Activated gamma-delta T cell treated with anti-CD3 and anti-CD28 coated beads, Interleukin-2, amount 50 U/mL, for 16 hours (primary cell): ENCODE measurements at regions not wholly inside any gene's neighbourhood (a gene's known extent, or its start where the extent isn't known, plus 50 kb on each side); places are given as distances from the start of the nearest gene placed in this dataset.
"Not testable (repeated sequence)": the region's sequence is repeated elsewhere in the genome, so short reads cannot be mapped to it uniquely, and the experiment has no call there.

Source experiments
- DNase-seq: peaks from one replicate; pipeline ENCODE4 v3.0.0-alpha.2; 2020; ENCODE audit warnings: low read depth

DNA sequence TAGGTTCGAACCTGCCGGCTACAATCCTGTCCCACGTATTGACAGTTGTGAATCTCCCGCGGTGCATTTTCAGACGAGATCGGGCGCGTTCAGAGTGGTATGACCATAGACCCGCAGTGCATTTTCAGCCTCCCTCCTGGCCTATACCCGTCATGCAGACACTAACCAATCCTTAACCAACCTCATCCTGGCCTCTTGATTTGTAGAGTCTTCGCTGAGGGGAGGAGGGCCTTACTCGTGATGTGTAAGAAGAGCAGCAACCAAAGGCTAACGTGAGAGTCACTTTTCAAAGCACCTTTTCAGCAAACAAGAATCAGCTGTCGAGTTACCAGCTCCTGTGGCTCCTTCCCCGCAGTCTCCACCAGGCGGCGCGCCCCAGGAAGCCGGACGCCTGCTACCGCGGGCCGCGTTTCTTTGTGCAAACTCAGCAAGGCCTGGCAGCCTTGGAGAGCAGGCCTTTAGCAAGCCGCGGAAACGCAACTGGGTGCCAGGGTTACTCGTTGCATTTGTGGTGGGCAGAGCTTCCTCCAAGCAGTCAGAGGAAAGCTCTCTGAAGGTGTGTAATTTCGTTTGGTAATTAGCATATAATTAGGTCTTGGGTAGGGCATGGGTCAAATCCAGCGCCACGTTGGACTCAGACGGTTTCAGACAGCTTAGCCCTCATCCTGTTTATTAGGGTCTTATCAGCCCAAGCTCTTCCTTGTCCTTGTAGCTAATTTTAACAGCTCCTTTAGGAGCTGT lies 139.8 kb downstream of the OR2B2 start:
- DNase-seq: peak; percentile 81

DNA sequence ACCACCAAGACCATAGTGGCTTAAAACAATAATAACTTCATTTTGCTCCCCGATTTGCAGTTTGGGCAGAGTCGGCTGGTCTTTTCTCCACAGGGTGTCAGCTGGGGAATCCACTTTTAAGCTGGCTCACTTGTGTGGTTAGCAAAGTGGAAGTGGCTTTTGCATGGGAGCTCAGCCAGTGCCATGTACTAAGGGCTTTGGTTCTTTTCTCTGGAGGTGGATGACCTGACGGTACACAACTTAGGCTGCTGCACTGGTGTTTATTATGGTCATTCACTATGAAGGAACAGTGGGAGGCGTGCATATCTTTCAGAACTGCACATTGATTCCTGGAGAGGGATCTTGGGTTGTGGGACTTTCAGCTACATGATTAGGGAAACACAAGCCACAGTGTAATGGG lies 141.0 kb downstream of the OR2B2 start:
- no peak for DNase-seq

DNA sequence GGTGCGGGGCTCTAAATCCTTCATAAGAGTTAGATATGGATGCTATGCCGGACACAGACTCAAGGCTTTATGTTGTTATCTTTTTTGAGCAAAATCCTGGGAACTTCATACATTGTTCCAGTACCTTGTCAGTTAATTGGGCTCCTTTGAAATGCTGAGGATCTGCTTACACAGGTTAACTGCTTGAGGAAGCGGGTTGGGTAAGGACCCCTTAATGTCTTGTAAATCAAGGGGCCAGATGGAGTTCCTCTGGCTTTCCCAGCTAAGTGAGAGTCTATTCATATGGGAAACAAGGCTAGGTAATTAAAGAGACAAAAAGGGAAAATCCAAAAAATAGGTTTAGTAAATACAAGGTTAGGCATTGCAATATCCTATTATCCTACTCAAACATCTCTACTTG lies 141.5 kb downstream of the OR2B2 start:
- no peak for DNase-seq

DNA sequence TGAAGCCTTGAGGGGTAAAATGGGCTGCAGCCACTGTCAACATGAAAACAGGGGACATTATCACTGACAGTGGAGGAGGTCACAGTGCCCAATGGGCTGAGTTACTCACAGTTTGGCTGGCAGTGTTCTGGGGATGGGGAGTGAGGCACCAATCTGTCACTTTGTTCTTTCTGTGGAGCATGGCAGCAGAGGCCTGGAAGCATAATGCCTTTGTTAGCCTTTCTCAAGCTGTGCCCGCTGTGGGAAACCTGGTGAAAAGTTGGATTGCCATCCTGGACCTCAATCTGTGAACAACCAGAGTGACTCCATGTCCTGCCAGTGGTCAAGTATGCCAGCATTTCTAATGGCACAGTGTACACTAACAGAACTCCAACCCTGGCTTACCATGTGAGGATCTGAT lies 143.6 kb downstream of the OR2B2 start:
- DNase-seq: no peak

DNA sequence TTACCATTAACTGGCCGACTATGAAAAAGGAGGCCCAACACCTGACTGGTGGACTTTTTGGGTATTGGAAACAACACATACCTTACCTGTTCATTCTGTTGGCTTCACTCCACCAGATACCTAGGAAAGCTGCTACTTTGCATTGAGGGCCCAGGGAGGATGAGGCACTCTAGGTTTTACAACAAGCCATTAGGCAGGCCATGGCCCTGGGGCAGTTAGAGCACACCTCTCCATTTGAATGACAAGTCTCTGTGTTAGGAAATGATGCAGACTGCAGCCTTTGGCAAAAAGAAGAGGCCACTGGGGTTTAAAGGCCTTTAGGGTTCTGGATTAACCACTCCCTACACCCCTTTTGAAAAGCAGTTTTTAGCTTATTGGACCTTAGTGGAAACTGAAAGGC lies 144.3 kb downstream of the OR2B2 start:
- no peak for DNase-seq

DNA sequence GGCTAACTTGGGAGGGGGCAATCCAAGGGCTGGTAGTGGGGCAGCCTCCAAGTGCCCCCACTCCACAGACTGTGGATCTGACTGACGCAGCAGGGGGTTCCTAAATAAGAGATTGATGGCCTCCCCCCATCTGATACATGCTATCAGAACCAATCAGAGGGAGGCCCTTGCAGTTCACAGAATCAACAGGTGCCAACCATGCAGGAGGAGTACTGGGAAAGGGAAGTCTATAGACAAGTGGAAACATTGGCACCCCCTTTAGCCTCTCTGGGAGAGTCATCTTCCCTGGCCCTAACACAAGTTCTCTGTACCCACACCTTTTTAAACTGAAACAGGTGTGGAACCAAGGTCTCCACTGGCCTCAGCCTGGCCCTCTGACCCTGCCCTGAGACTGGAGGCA lies 145.8 kb downstream of the OR2B2 start:
- DNase-seq: no peak

DNA sequence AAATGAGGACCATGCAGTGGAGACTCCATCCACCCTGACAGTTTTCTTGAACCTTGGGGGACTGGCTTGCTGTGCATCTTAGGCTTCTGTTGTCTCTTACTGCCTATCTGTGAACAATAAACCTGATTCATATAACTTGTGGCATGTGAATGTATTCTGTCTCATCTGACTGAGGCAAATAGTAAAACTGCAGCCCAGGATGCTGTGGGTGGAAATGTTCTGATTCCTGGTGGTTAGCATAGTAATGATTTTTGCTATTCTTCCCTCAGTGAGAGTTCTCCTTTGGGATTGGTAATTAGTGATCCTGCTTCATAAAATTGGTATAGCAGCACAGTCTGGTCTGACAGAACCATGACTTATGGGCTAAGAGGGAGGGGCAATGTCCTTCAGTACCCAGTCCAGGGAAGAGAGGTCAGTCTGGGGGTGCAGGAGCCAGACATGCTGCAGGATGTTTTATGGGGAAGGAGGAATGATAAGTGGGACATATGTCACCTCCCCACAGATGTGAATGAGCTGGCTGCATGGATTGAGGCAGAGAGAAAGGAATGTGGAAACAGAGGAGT lies 147.1 kb downstream of the OR2B2 start:
- no peak for DNase-seq

DNA sequence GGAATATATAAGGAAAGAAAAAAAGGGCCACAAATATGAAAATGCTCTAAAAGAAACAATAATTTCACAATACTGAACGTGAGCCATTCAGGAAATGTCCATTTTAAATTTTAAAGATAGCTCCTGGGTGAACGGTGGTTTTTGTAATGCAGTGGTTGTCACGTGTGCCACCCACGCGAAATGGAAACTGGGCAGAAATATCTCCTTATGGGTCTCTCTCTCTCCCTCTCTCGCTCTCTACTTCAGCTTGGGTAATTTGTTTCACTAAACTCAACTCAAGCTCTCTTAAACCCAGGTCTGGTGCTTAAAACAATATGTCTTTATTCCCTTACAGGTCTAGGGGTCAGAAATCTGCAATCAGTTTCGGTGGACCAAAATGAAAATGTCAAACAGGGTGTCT lies 150.8 kb downstream of the OR2B2 start:
- no peak for DNase-seq

DNA sequence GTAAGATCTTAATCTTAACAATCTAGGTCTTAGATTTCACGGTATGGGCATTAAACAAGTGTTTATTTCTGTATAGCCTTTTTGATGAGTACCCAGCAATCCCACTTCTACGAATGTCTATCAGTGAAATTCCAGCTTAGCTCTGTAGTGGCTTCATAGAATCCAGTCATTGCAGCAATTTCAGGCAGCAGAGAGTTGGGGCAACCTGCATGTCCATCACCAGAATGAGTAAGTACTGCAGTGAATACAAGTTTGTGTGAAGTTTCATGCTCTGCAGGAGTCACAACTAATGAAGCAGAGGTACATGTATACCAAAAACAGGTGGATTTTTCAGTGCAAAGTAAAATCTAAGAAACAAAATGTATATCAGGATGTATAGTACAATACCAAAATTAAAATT lies 151.7 kb downstream of the OR2B2 start:
- DNase-seq: no peak

DNA sequence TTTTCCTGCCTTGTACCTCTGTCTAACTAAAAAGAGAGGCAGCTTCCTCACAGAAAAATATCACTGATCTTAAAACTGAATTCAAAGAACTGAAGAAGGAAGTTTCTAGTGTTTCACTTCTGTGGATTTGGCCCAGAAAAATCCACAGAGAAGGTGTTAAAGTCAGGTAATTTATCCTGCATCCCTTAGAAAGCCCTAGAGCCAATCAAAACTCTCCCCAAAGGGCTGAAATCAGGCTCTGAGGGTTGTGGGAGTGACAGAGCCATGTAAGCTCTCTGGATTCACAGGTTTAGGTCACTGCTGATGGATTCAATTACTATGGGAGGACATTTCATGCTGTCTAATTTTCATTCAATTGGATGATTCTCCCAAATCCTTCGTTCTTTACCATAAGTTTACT lies 152.3 kb downstream of the OR2B2 start:
- no peak for DNase-seq

DNA sequence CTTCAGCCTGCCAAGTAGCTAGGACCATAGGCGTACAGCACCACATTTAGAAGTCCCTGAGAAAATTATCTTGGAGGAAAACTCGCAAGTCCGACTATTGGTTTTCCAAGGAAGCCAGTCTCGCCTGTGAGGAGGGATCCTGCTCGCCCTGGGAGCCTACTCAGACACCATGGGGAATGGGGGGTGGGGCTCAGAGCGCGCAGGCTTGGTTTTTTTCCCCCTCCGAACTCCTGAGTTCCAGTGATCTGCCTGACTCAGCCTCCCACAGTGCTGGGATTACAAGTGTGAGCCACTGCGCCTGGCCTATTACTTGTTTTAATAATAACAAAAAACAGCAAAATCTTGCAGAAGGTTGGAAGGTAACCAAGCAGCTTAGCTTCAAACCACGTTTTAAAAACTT lies 153.7 kb downstream of the OR2B2 start:
- DNase-seq: no peak

DNA sequence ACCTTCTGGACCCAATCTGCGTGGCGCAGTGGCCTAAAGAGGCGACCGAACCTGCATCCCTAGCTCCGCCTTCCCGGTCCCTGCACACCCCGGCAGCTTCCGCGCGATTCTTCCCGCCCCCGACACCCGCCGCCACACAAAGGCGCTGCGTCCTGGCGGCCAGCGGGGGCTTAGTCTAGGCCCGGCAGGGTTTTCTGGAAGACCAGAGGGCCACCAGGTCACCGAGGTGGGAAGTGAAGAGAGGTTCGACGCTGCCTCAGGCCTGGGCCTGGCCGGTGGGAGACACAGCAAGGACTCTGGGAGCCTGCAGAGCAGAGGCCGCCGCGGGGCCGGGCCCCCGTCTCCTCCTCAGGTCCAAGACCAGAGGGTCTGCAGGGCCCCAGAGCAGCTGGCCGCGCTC lies 154.9 kb downstream of the OR2B2 start:
- DNase-seq: peak; percentile 34

DNA sequence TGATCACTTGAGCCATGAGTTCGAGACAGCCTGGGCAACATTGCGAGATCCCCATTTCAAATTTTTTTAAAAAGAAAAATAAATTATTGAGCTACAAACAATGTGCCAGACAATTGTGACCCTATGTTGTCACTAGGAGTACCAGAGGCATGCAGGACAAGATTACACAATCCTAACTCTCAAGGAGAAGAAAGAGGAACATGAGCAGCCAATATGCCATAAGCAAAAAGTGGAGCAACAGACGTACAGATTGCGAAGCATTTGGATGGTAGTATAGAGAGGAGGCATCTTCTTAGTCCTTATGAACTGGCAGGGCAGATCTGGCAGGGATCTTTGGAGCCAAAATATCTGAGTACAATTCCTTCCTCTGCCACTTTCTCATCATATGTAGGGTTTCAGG lies 156.4 kb downstream of the OR2B2 start:
- no peak for DNase-seq

DNA sequence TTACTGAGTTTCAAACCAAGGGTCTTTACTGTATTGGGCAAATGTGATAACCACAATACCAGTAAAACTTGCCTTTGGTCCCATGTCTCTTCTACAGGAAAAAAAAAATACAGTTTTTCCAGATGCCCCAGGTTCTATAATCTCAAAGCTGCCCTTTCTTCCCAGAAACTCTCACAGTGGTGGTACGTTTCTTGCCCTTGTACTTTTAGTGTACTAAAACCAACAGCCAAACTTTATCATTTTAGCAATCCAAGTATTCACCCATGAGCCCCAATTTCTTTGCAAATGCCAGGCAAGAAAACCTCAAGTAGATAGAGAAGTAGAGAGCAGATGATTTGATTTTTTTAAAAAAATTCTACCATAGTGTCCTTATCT lies 157.8 kb downstream of the OR2B2 start:
- DNase-seq: no peak

DNA sequence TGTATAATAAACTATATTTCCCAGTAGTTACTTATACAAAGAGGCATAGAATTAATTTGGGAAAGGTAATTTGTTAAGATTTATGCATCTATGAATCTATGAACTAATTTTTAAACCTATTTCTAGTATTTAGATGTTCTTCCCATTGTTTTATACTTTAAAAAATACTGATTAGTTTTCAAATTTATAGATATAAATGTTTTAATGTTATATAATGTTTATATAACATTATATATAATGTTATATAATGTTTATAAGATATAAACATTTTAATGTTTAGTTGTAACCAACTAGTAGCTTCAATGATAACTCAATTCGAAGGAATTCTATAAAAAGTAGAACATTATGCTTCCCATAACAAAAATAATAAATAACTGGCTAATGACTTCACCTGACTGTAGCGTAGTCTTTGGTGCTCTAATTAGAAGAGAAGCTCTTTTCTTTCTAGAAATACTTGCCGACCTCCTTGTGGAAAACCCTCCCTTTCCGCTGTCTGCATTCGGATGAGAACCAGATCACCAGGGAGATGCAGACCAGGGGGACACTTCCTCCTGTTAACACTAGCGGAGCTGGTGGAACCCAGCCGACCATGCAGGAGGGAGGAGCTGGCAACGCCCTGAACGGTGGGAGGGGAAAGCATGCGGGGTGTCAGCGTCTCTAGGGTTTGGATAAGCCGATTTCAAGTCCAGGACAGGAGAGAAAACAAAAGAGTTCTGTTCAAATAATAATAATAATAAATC lies 158.4 kb downstream of the OR2B2 start:
- DNase-seq: peak; percentile 53

DNA sequence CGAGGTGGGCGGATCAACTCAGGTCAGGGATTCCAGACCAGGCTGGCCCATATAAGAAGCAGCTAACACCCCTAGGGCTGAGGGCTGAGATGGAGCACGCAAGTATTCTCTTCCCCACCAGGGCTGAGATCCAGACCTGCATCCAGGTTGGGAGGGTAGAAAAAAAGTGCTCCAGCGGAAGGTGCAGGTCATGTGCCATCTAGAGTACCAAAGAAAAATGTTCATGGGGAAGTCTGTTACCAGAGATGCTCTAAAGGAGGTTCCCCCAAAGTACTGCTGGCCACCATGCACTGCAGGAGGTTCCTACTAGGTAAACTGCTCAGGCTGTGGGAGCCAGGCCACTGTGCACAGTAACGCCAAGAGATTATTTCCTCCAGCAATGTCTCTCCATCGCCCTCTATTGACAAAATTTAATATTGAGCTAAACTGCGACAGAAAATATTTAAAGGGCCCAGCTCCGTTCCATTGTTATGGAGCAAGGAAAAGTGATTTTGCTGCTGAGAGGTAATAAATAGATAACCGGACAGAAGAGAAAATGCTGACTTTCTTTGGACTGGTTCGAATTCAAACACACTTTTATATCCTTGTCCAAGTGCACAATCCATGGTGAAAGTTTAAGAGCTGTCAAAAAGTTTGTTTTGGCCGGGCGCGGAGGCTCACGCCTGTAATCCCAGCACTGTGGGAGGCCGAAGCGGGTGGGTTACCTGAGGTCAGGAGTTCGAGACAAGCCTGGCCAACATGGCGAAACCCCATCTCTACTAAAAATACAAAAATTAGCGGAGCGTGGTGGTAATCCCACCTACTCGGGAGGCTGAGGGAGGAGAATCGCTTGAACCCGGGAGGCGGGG lies 159.9 kb downstream of the OR2B2 start:
- no peak for DNase-seq

DNA sequence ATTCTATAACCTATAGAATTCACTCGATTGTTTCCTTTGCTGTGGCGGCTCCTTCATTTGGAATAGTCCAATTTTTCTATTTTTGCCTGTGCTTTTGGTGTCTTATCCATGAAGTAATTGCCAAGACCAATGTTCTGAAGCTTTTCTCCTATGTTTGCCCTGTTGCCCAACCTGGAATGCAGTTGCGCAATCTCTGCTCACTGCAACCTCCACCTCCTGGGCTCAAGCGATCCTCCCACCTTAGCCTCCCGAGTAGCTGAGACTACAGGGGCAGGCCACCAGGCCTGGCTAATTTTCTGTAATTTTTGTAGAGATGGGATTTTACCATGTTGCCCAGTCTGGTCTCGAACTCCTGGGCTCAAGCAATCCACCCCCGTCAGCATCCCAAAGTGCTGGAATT lies 163.5 kb downstream of the OR2B2 start:
- DNase-seq: no peak

DNA sequence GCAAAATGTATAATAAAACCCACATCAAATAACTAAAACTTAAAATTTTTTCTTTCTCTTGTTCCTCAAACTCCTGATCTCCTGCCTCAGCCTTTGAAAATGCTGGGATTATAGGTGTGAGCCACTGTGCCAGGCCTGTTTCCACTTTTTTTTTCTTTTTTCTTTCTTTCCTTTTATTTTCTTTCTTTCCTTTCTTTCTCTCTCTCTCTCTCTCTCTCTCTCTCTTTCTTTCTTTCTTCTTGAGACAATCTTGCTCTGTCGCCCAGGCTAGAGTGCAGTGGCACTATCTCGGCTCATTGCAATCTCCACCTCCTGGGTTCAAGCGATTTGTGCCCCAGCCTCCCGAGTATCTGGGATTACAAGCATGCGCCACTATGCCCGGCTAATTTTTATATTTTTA lies 164.6 kb downstream of the OR2B2 start:
- DNase-seq: no peak

DNA sequence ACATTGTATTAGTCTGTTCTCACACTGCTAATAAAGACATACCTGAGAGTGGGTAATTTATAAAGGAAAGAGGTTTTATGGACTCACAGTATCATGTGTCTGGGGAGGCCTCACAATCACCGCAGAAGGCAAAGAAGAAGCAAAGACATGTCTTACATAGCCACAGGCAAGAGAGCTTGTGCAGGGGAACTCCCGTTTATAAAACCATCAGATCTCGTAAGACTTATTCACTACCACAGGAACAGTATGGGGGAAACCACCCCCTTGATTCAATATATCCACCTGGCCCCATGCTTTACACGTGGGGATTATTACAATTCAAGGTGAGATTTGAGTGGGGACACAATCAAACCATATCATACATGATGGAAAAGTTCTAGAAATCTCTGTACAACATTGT lies 165.3 kb downstream of the OR2B2 start:
- not testable (repeated sequence) for DNase-seq

DNA sequence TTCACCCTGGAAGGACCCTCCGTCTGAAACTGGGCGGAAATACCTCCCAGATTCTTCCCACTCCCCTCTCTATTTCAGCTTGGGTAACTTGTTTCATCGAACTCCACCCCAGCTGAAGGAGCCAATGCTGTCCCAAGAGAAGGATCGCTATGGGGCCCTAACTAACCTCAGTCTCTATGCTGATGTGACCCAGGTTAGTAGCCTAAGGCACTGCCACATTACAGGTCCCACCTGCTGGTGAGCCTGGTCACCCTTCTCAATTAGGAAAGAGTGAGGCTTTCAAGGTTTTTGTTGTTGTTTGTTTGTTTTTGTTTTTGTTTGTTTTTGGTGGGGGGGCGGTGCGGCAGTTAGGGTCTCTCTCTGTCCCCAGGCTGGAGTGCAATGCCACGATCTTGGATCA lies 168.4 kb downstream of the OR2B2 start:
- no peak for DNase-seq

DNA sequence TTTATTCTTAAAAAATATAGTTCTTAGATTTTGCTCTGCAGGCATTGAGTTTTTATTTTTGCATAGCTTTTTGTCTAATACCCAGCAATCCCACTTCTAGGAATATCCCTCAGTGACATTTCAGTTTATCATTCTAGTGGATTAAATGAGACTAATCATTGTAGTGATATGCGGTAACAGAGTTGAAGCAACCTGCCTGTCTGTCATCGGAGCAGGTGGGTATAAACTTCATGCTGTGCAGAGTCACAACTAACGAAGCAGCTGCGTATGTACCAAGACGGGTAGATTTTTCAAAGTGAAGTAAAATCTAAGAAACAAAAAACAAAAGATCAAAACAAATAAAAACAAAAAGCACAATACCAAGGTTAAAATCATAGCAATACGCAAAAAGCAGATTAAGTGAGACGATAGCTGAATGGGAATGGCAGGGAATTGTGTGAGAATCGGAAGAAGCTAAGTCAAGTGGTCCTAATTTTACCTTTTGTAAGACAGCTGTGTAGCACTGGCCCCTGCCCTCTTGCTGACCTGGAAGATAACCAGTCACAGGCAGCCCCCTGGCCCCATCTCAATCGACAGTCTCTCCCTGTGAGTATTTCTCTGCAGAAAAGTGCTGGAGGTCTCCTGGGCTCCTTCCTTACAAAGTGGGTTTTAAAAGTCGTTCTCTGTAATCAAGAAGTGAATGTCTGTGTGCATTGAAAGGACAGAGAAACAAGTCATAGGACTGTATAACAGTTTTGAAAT lies 169.2 kb downstream of the OR2B2 start:
- no peak for DNase-seq

DNA sequence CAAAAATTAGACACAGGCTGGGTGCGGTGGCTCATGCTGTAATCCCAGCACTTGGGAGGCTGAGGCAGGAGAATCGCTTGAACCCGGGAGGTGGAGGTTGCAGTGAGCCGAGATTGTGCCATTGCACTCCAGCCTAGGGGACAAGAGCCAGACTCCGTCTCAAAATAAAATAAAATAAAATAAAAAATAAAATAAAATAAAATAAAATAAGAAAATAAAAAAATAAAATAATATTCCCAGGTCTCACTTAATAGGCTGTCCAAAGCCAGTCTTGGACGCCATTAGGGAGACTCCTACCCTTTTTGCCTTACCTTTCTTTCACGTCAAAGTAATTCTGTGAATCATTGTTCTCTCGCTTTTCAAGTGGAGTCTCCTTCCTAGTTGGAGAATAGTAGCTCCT lies 172.3 kb downstream of the OR2B2 start:
- DNase-seq: not testable (repeated sequence)
